ENCODE measurements at regions not wholly inside any gene's neighbourhood (a gene's known extent, or its start where the extent isn't known, plus 50 kb on each side); places are given as distances from the start of the nearest gene placed in this dataset.

- TF ChIP-seq POU2F2 (IDR thresholded peaks at IDR 0.05; ENCODE audit: low read depth, low read length) (no peak), POLR2AphosphoS5 (IDR thresholded peaks at IDR 0.05; ENCODE audit: low read depth, low read length) (no peak), TAF1 (IDR thresholded peaks at IDR 0.05; ENCODE audit: low read depth, low read length) (no peak), POLR2A (IDR thresholded peaks at IDR 0.05; ENCODE audit: low read depth, low read length) (no peak)
These were observed 787.9 kb upstream of the GALNTL6 start for GRCh38 chr4:171025343-171025742.

All from GM12891 (cell line).